Non-pigmented ciliary epithelial cell (primary cell): ENCODE measurements at regions not wholly inside any gene's neighbourhood (a gene's known extent, or its start where the extent isn't known, plus 50 kb on each side); places are given as distances from the start of the nearest gene placed in this dataset.
A peak's percentile ranks its signal among the peaks of the same experiment; 100 is the strongest.
"Not testable (repeated sequence)": the region's sequence is repeated elsewhere in the genome, so short reads cannot be mapped to it uniquely, and the experiment has no call there.

Source experiments
- DNase-seq: peaks from one replicate; pipeline ENCODE4 v3.0.0-alpha.2; 2010; ENCODE audit warnings: low read depth

- DNase-seq: no peak
Measured at GRCh38 chr15:88995449-88995848, 82.3 kb upstream of the MFGE8 start.

GRCh38 chr15:88997531-88997930 is 84.4 kb upstream of the MFGE8 start:
- DNase-seq: no peak

- no peak for DNase-seq
Measured at GRCh38 chr15:88998980-88999713, 86.0 kb upstream of the MFGE8 start.

GRCh38 chr15:89001708-89002275 is 86.5 kb upstream of the ABHD2 start:
- not testable (repeated sequence) for DNase-seq

GRCh38 chr15:89002281-89002761 is 85.9 kb upstream of the ABHD2 start:
- DNase-seq: no peak

GRCh38 chr15:89002830-89003229 is 85.4 kb upstream of the ABHD2 start:
- no peak for DNase-seq

GRCh38 chr15:89003865-89004725 is 84.2 kb upstream of the ABHD2 start:
- no peak for DNase-seq

- no peak for DNase-seq
Measured at GRCh38 chr15:89004726-89005030, 83.6 kb upstream of the ABHD2 start.

- DNase-seq: not testable (repeated sequence)
Measured at GRCh38 chr15:89007527-89007926, 80.7 kb upstream of the ABHD2 start.

GRCh38 chr15:89007989-89008388 is 80.3 kb upstream of the ABHD2 start:
- no peak for DNase-seq

GRCh38 chr15:89009080-89009479 is 79.2 kb upstream of the ABHD2 start:
- no peak for DNase-seq

GRCh38 chr15:89015412-89016097 is 72.7 kb upstream of the ABHD2 start:
- DNase-seq: no peak

GRCh38 chr15:89016549-89017041 is 71.7 kb upstream of the ABHD2 start:
- DNase-seq: no peak

- peak; percentile 30 for DNase-seq
Measured at GRCh38 chr15:89017370-89018066, 70.7 kb upstream of the ABHD2 start.

GRCh38 chr15:89018207-89018606 is 70.0 kb upstream of the ABHD2 start:
- no peak for DNase-seq

GRCh38 chr15:89019436-89019835 is 68.8 kb upstream of the ABHD2 start:
- DNase-seq: no peak

GRCh38 chr15:89021224-89021623 is 67.0 kb upstream of the ABHD2 start:
- no peak for DNase-seq

- not testable (repeated sequence) for DNase-seq
Measured at GRCh38 chr15:89021886-89022285, 66.4 kb upstream of the ABHD2 start.

GRCh38 chr15:89023311-89023961 is 64.8 kb upstream of the ABHD2 start:
- no peak for DNase-seq

GRCh38 chr15:89024418-89024817 is 63.8 kb upstream of the ABHD2 start:
- DNase-seq: no peak

GRCh38 chr15:89026167-89026566 is 62.1 kb upstream of the ABHD2 start:
- no peak for DNase-seq
